HG02943 (cell line): ENCODE measurements at regions not wholly inside any gene's neighbourhood (a gene's known extent, or its start where the extent isn't known, plus 50 kb on each side); places are given as distances from the start of the nearest gene placed in this dataset.
"Not testable (repeated sequence)": the region's sequence is repeated elsewhere in the genome, so short reads cannot be mapped to it uniquely, and the experiment has no call there.

Source experiments
- ATAC-seq: cut with Tn5 transposase; IDR thresholded peaks from one replicate; pipeline ENCODE4 v1.9.1; 2021; ENCODE audit warnings: mild to moderate bottlenecking, low read depth, moderate library complexity; ENCODE audit not compliant: unreplicated experiment

DNA sequence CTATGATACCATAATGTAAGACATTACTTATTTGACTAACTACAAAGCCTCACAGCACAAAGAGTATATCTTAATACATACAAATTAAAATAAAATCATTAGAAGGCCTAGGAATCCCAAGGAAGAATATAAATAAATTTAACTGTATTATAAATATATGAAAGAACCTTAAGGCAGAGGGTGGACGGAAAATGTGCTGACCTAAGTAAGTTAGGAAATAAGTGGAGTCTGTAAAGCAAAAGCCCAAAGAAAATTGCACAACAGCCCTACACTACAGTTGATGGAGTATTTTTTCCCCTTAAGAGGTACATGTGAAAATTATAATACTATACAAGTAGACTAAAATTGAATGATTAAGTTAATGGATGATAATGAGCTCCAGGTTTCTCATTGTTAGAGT lies 710.1 kb downstream of the NR4A2 start:
- ATAC-seq, result no peak

DNA sequence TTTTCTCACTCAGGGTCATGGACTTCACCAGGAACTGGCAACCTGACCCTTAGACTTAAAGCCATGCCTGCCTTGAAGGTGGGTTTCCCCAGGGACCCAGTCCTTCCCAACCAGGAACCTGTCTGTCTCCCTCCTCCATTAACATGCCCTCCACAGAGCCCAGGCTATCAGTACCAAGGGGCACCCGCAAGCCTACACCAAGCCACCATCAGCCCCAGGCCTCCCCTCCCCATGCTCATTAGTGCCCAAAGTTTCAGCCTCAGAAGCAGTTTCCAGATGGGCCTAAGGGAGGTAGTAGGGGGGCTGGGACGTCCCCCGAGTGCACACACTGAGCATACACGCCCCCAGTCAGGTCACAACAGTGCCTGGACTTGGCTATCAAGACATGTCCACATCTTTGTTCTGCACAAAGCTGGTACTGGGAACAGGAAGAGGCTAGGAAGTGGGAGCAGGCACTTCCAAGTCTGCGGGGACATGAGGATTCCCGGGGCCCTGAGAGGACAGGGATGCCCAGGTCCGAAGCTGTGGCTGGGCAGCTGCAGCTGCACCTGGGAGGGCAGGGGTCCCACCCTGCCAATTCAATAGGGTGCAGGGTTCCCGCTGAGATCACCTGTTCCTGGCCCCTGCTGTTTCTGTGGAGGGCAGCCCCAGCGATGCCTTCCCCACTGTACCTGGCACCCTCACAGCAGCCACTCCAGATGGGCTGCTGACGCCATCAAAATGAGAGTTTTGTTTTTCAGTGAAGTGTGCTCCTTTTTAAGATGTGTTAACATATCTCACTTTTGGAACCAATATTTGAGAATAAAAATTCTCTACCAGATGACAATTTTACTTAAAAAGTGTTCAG lies 731.4 kb downstream of the NR4A2 start:
- ATAC-seq, result no peak

- no peak for ATAC-seq
Measured at GRCh38 chr2:155600296-155600695, 732.2 kb downstream of the NR4A2 start.

GRCh38 chr2:155599834-155600233 lies 732.7 kb downstream of the NR4A2 start:
- no peak for ATAC-seq

DNA sequence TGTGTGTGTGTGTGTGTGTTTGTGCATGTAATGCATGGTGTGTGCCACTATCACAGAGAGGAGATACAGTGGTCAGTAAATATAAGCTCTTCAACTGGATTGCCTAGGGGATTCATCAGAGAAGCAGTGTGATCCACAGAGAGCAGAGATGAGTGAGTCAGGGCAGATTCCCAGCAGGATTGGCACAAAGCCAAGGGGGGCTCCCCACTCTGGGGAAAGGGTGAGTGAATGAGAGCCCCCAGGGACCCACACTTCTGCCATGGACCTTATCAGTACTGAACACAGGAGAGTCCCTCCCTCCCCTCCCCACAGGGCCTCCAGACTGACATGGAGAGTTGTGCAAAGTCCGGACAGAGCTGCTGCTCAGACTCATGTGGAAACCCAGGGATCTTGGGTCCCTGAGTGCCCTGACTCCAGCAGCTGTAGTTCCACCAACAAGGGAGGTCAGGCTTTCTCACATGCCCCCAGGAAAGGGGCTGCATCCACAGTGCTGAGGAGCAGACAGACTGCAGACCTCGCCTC lies 748.8 kb downstream of the NR4A2 start:
- ATAC-seq, result no peak

DNA sequence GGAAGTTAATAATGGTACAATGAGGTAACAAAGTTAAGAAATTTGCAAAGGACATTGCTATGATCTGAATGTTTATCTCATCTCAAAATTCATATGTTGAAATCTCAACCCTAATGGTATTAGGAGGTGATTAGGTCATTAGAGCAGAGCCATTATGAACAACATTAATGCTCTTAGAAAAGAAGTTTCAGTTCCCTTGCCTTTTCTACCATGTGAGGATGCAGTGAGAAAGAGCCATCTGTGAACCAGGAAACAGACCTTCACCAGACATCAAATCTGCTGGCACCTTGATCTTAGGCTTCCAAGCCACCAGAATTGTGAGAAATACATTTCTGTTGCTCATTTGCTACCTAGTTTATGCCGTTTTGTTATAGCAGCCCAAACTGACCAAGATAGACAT lies 757.6 kb downstream of the NR4A2 start:
- no peak for ATAC-seq

DNA sequence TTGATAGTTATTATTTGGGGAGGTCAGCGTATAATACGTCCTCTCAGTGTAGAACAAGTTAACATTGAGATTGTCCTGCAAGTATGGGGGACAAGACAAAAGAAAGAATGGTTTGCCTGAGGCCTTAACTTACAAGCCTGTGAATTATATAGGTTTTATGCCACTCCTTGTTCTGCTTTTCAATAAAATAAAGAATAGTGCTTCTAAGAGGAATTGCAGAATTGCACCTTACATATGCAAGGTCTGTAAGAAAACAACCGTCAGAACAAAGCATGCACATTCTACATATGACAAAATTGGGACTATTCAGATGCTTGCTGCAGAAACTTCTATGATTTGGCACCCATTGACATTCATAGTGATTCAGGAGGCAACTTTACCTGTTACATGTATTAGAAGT lies 785.0 kb downstream of the NR4A2 start:
- no peak for ATAC-seq

- ATAC-seq, result no peak
Measured at GRCh38 chr2:155546721-155547555, 785.6 kb downstream of the NR4A2 start.

DNA sequence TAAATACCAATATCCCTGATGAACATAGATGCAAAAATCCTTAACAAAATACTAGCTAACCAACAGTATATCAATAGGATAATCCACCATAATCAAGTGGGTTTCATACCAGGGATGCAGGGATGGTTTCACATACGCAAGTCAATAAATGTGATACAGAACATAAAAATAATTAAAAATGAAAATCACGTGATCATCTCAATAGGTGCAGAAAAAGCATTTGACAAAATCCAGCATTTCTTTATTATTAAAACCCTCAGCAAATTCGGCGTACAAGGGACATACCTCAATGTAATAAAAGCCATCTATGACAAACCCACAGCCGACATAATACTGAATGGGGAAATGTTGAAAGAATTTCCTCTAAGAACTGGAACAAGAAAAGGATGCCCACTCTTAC lies 793.5 kb downstream of the NR4A2 start:
- not testable (repeated sequence) for ATAC-seq

DNA sequence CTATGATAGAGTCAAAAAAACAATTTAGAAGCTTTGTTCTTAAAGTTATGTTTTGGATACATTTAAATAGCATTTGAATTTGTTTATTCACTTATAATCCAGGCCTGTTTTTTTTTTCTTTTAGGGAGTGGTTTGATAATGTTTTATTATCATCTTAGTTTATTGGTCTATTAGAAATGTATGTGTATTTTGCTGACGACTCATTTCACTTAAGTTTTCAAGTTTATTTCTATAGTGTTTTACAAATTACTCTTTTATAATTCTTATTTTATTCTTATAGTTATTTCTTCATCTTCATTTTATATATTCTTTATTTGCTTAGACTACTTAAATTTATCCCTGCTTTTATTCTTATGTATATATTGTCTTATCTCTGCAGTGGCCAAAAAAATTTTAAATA lies 804.5 kb downstream of the NR4A2 start:
- no peak for ATAC-seq

- ATAC-seq, result no peak
Measured at GRCh38 chr2:155525199-155525598, 807.3 kb downstream of the NR4A2 start.

DNA sequence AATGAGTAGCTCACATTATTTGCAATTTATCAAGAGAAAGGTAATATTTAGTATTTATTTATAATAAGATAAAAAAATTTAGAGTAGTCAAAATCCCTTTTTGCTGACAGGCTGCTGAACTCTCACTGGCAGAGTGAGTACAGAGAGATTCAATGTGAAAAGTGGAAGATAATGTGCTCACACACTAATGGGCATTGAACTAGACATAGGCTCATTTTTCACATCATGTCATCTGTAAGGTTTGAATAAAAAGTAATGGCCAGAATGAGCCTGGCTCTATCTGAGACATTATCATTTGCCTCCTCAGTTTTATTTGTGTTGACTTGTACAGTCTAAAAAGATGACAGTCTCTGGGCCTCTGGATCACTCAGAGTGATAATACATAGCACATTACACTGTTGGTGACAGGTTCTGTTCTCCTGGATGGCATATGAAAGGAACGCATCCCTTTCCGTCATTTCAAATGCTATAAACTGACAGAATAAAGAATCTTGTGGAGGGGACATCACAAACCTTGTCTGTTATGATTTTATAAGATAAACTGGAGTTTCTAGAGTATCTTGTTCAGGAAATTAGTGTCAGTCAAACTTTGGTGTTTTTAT lies 812.9 kb downstream of the NR4A2 start:
- no peak for ATAC-seq

DNA sequence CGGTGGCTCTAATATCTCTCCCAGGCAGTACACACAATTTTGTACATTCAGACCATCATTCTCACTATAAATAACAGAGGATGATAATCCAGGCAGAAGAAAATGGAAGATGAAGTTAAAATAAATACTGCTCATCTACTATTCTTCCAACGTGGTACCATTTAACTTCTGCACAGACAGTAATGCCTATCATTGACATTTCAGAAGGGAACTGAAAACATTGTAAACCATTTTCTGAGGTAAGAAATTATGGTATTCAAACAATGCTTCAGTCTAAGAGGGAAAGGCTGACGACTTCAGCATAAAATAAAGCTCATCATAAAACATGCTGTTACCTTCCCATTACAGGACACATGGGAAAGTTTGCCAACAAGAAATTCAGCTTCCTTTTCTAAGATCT lies 814.4 kb downstream of the NR4A2 start:
- ATAC-seq, result no peak

DNA sequence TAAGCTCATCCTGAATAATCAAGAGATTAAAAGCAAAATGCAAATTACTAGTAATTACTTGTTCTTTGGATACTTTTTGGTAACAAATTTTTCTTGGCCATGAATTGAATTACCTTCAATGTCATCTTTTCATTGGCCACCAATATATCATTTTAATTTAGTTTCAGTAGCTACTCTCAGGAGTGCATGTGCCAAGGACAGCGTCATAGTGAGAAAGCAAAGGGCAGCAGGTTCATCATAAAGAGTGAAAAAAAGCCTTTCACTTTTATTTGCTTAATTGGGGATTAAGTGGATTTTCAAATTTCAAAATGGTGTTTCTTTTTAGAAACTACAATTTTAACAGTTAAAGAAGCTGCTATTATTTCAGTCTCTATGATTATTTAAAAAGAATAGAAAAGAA lies 815.2 kb downstream of the NR4A2 start:
- ATAC-seq, result no peak

DNA sequence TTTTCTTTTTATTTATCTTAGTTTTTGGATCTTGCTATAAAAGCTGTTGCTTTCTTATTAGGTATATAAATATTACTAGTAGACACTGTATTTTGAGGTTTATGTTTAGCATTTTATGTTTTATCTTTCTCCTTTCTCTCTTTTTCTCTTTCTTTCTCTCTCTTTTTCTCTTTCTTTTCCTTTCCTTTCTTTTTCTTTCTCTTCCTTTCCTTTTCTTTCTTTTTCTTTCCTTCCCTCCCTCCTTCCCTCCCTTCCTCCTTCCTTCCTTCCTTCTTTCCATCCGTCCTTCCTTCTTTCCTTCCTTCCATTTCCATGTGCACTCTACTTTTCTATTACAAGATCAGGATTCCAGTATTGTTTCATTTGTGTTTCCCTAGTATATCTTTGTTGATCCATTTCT lies 814.8 kb downstream of the KCNJ3 start:
- ATAC-seq, result no peak

- no peak for ATAC-seq
Measured at GRCh38 chr2:155502766-155503165, 804.3 kb downstream of the KCNJ3 start.

DNA sequence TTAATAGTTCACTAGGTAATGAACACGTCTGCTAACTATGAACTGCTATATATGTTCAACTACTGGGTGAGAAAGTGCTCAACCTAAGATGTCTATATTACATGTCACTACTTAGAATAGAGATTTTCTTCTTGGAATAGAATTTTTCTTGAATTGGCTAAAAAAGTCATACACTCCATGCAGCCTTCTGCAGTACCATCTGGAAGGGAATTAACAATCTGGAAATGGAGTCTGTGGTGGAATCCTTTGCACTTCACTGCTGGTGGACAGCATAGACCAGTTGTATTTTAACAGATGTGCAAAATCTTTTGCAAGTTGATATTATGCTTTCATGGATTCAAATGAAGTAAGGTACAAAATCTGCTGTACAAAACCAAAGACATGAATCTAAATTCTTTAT lies 799.6 kb downstream of the KCNJ3 start:
- ATAC-seq, result no peak

DNA sequence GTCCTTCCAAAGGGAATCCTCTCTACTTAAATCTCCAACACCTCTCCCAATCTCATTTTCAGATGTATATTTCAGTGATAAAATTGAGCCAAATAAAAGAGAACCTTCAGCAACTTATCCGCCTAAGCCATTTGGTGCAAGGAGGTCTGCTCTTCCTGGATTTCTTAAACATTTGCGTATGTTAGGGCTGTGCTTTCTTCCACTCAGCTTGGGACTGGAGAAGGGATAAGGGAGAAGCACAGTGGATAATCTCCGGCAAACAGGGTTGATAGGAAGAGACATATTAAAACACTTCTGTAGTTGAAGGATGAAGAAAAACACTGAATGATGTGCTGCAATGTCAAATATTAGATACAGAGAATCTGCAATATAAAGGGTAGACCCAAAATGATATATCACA lies 796.2 kb downstream of the KCNJ3 start:
- no peak for ATAC-seq

- no peak for ATAC-seq
Measured at GRCh38 chr2:155485141-155485842, 786.8 kb downstream of the KCNJ3 start.

DNA sequence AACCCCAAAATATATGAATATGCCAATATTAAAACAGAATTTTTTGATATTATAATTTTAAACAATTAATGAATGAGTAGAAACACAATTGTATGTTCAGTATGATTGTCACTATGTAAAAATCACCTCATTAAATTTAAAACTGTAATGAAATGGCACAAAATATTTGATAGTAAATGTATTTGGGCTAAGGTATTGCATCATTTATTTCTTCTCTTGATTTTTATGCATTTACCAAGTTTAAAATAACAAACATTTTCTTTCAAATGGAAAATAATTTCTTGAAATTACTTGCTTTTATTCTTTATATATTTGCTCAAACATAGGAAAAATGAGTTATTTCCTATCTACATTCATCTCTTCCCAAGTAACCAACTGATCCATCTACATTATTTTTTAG lies 782.6 kb downstream of the KCNJ3 start:
- ATAC-seq, result no peak

DNA sequence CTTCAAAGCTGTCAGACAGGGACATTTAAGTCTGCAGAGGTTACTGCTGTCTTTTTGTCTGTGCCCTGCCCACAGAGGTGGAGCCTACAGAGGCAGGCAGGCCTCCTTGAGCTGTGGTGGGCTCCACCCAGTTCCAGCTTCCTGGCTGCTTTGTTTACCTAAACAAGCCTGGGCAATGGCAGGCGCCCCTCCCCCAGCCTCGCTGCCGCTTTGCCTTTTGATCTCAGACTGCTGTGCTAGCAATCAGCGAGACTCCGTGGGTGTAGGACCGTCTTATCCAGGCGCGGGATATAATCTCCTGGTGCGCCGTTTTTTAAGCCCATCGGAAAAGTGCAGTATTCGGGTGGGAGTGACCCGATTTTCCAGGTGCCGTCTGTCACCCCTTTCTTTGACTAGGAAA lies 773.5 kb downstream of the KCNJ3 start:
- not testable (repeated sequence) for ATAC-seq
